HFF-Myc (cell line): ENCODE measurements at regions not wholly inside any gene's neighbourhood (a gene's known extent, or its start where the extent isn't known, plus 50 kb on each side); places are given as distances from the start of the nearest gene placed in this dataset.

Experiments
- DNase-seq: peaks from one replicate; pipeline ENCODE4 v3.0.0-alpha.2; 2011; ENCODE audit warnings: low read depth; ENCODE audit errors: extremely low read depth
- H3K4me3 ChIP-seq: replicated peaks from 2 replicates; pipeline ENCODE4 v1.5.1; 2011; ENCODE audit warnings: low read depth, mild to moderate bottlenecking, control low read depth, low read length
- TF ChIP-seq, protein P1 (sequence below): IDR thresholded peaks from 2 replicates; pipeline ENCODE4 v1.5.1; 2012; ENCODE audit warnings: mild to moderate bottlenecking, low read depth, low read length, control low read depth; ENCODE audit errors: missing control alignments

DNA sequence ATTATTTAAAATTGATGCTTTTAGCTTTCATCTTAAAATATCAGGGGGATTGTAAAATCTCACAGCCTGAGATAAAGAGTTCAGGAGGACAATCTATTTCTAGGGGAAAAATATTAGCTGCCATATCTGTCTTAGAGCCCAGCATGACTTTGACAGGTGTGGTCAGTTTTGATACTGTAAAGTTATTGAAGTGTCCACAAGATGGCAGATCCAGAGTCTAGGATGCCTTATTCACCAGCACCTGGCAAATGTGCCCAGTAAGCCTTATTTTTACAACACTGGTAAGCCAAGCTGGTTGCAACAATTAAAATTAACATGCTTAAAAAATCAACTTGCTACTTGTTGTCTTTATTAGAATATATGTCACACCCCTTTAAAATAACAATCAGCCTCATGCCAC, 579.3 kb downstream of the SH2D4B start:
- TF ChIP-seq, protein P1, sequence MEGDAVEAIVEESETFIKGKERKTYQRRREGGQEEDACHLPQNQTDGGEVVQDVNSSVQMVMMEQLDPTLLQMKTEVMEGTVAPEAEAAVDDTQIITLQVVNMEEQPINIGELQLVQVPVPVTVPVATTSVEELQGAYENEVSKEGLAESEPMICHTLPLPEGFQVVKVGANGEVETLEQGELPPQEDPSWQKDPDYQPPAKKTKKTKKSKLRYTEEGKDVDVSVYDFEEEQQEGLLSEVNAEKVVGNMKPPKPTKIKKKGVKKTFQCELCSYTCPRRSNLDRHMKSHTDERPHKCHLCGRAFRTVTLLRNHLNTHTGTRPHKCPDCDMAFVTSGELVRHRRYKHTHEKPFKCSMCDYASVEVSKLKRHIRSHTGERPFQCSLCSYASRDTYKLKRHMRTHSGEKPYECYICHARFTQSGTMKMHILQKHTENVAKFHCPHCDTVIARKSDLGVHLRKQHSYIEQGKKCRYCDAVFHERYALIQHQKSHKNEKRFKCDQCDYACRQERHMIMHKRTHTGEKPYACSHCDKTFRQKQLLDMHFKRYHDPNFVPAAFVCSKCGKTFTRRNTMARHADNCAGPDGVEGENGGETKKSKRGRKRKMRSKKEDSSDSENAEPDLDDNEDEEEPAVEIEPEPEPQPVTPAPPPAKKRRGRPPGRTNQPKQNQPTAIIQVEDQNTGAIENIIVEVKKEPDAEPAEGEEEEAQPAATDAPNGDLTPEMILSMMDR, result no peak
- H3K4me3 ChIP-seq, result no peak overlapping the region
- DNase-seq, result no peak

DNA sequence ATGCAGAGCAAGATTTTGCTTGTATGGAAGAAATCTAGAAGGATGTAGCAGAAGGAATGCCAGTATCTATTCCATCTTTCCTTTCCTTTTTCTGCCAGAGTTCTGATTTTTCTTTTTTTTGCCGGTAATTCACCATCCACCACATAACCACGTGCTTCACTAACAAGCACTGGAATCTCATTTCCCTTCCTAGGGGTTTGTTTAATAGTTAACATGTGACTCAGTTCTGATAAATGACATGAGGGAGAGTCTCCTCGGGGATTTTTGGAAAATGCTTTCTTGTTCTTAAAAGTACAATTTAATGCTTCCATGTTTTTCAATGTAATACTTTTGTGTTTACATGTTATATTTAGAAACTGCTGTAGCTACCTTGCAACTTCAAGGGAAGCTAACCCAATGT, 590.2 kb downstream of the SH2D4B start:
- TF ChIP-seq, protein P1, result no peak
- no peak for DNase-seq
- H3K4me3 ChIP-seq, result no peak overlapping the region

DNA sequence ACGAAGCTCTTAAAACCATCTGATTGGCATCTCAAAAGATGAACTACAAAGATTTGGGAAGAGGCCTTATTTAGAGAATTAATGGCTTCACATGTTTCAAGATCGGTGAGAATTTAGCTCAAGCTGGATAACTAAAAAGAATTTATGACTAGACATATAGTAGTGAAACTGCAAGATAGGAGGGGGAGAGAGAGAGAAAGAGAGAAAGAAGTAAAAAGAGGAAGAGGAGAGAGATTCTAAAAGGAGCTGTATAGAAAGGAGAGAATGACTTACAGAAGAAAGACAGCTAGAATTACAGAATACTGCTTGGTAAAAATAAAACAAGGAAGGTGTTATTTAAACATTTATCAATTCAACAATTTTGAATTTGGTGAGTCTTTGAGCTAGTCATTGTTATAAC, 592.3 kb downstream of the SH2D4B start:
- H3K4me3 ChIP-seq, result no peak overlapping the region
- TF ChIP-seq, protein P1, result no peak
- DNase-seq, result no peak

DNA sequence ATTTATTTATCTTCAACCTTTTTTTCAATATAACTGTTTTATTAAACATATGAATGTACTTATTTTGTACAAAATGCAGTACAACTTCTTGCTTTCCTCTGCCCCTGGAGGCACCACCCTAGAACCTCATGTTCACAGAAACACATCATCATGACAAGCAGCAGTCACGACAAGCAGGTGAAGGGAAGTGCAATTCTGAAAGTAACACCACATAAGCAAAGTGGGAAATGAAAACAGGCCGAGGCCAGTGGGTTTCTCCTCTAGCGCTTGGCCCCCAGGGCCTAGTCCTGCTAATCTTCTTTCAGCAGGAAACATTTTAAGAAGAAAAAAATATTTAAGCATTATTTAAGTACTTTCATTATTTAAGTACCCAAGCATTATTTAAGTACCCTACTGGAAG, 598.1 kb downstream of the SH2D4B start:
- no peak overlapping the region for H3K4me3 ChIP-seq
- no peak for DNase-seq
- TF ChIP-seq, protein P1, result no peak

DNA sequence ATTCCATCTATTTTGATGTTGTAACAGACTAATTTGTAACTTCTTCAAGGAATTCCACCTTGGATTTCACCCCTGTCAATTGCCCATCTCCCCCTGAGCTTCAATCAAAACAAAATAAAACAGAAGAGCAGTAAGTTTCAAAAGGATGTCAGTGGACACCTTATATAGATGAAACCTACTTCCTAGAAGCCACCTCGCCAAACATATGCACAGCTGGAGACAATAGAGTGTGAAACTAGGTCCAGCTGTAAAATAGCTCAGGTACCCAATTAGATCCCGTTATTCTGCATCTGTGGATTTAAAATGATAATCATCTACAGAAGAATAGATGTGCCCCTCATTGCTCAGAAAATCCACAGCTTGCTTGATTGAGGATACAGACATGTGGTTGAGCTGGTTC, 598.6 kb downstream of the SH2D4B start:
- no peak for DNase-seq
- TF ChIP-seq, protein P1, result no peak
- H3K4me3 ChIP-seq, result no peak overlapping the region

DNA sequence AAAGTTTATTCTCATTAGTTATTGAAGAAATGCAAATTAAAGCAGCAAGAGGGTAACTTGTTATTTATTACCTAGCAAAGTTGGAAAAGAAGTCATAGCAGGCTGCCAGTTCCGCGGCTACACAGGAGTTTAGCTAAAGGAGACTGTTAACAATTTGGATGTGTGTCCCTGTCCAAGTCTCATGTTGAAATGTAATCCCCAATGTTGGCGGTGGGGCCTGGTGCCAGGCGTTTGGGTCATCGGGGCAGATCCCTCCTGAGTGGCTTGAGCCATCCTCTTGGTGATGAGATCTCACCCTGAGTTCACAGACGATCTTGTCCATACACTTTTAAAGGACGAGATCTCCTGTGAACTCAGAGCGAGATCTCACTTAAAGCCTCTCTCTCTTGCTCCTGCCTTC, 608.3 kb downstream of the SH2D4B start:
- H3K4me3 ChIP-seq, result no peak overlapping the region
- no peak for DNase-seq
- TF ChIP-seq, protein P1, result no peak

DNA sequence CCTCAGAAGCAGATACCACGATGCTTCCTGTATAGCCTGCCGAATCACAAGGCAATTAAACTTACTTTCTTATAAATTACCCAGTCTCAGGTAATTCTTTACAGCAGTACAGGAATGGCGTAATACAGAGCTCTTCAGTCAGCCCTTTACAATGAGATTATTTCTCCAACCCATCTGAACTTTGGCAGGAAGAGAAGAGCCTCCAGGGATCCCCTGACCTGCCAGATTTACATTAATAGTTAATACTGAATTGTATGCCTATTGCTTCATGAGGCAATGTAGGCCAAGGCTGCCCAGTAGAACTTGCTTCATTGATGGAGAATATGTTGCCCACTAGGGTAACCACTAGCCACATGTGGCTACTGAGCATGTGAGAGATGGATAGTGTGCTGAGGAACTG, 608.7 kb downstream of the SH2D4B start:
- DNase-seq, result no peak
- TF ChIP-seq, protein P1, result no peak

More for the DNA sequence above, 608.7 kb downstream of the SH2D4B start:
- H3K4me3 ChIP-seq, result no peak overlapping the region
